GM23248 (cell line): ENCODE measurements at regions not wholly inside any gene's neighbourhood (a gene's known extent, or its start where the extent isn't known, plus 50 kb on each side); places are given as distances from the start of the nearest gene placed in this dataset.
"Not testable (repeated sequence)": the region's sequence is repeated elsewhere in the genome, so short reads cannot be mapped to it uniquely, and the experiment has no call there.

ENCODE experiments used
- EZH2 ChIP-seq: fragments of 200-600 bp; sonication (generic); IDR thresholded peaks from 2 replicates; pipeline ENCODE4 v1.6.1; 2018; ENCODE audit warnings: antibody characterized with exemption, mild to moderate bottlenecking; ENCODE audit not compliant: insufficient read depth, poor library complexity, severe bottlenecking
- EZH2phosphoT487 ChIP-seq: fragments of 200-600 bp; sonication (generic); IDR thresholded peaks from 2 replicates; pipeline ENCODE4 v1.6.1; 2018; ENCODE audit warnings: antibody characterized with exemption, moderate library complexity, mild to moderate bottlenecking, low read depth; ENCODE audit not compliant: insufficient read depth

GRCh38 chr4:13924900-13925299, 297.4 kb upstream of the BOD1L1 start:
- TF ChIP-seq EZH2, EZH2phosphoT487: not testable (repeated sequence)
